ENCODE measurements at regions not wholly inside any gene's neighbourhood (a gene's known extent, or its start where the extent isn't known, plus 50 kb on each side); places are given as distances from the start of the nearest gene placed in this dataset.
"Not testable (repeated sequence)": the region's sequence is repeated elsewhere in the genome, so short reads cannot be mapped to it uniquely, and the experiment has no call there.

- Histone ChIP-seq H3K4me2 (ENCODE audit: low read depth, low read length, poor library complexity, severe bottlenecking) (peak overlapping the region; percentile 25), H3K4me1 (ENCODE audit: low read length) (peaks cover 49% of the 10 kb centered on the region), H3K27ac (ENCODE audit: low read length) (peak overlapping the region; percentile 62), H3K79me2 (ENCODE audit: low read length) (peaks cover 37% of the 10 kb centered on the region)
- not testable (repeated sequence) for H4K20me1 ChIP-seq (ENCODE audit: insufficient read depth, low read depth, low read length); H3K4me3 ChIP-seq (ENCODE audit: low read length); H3K27me3 ChIP-seq (ENCODE audit: low read length); H2AFZ ChIP-seq (ENCODE audit: low read length); H3K36me3 ChIP-seq (ENCODE audit: insufficient read depth, low read length); H3K9me2 ChIP-seq (replicated peaks; ENCODE audit: insufficient read depth, low read length); H3K9ac ChIP-seq (ENCODE audit: low read length); H3K9me3 ChIP-seq (ENCODE audit: low read length)
- peak; percentile 71 for DNase-seq
Observed at GRCh38 chr2:87496036-87497006, 251.6 kb upstream of the PLGLB2 start.

- H3K27me3 ChIP-seq (ENCODE audit: low read length); H3K4me3 ChIP-seq (ENCODE audit: low read length); DNase-seq; H3K9me2 ChIP-seq (replicated peaks; ENCODE audit: insufficient read depth, low read length); H3K9me3 ChIP-seq (ENCODE audit: low read length); H3K36me3 ChIP-seq (ENCODE audit: insufficient read depth, low read length); H4K20me1 ChIP-seq (ENCODE audit: insufficient read depth, low read depth, low read length); H2AFZ ChIP-seq (ENCODE audit: low read length): not testable (repeated sequence)
- H3K79me2 ChIP-seq (ENCODE audit: low read length): peaks cover 35% of the 10 kb centered on the region
- H3K27ac ChIP-seq (ENCODE audit: low read length): peak overlapping the region; percentile 94
- peaks cover 51% of the 10 kb centered on the region for H3K4me1 ChIP-seq (ENCODE audit: low read length)
- H3K4me2 ChIP-seq (ENCODE audit: low read depth, low read length, poor library complexity, severe bottlenecking): peak overlapping the region; percentile 62
- H3K9ac ChIP-seq (ENCODE audit: low read length): peak overlapping the region; percentile 54; the same call in 1 of the 2 replicates
Observed at GRCh38 chr2:87497135-87497534, 250.8 kb upstream of the PLGLB2 start.

- Histone ChIP-seq H3K9ac (ENCODE audit: low read length) (peak overlapping the region; percentile 59), H3K4me1 (ENCODE audit: low read length) (peaks cover 51% of the 10 kb centered on the region), H3K79me2 (ENCODE audit: low read length) (peaks cover 35% of the 10 kb centered on the region), H3K27ac (ENCODE audit: low read length) (peak overlapping the region; percentile 94), H3K4me2 (ENCODE audit: low read depth, low read length, poor library complexity, severe bottlenecking) (peak overlapping the region; percentile 62), H3K4me3 (ENCODE audit: low read length) (peak overlapping the region; percentile 55; the same call in 1 of the 2 replicates)
- H3K36me3 ChIP-seq (ENCODE audit: insufficient read depth, low read length); H3K9me2 ChIP-seq (replicated peaks; ENCODE audit: insufficient read depth, low read length); H2AFZ ChIP-seq (ENCODE audit: low read length); H3K27me3 ChIP-seq (ENCODE audit: low read length); H3K9me3 ChIP-seq (ENCODE audit: low read length); H4K20me1 ChIP-seq (ENCODE audit: insufficient read depth, low read depth, low read length): not testable (repeated sequence)
- peak; percentile 59 for DNase-seq
Observed at GRCh38 chr2:87497700-87498099, 250.2 kb upstream of the PLGLB2 start.

DNA sequence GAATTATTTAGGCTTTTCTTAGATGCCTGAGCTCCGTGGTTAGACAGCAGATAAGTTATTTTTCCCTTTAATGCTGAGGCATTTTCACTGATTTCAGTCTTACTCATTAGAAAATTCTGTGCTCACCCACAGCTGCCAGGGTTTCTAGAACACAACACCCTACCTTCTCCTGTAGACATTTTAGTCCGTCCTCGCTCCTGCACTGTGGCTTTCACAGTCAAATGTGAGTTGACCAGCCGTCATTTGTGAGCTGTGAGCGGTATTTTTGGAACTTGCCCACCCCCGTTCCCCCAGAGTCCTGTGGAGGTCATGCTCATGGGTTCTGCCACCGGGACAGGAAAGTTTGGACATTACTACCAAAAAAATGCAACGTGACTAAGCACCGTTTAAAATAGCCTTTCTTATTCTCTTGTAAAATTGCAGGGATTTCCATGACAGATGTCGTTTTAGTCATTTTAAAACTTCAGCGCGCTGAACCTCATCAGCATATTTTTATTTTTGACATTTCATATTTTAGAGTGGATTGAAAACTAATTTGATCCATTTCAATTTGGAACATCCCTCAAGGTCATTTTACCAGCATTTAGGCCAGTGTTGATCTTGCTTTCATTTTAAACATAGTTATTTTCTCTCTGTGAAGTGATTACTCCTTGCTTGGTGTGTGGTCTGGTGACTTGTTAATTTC is 249.6 kb upstream of the PLGLB2 start:
- not testable (repeated sequence) for H3K9me3 ChIP-seq (ENCODE audit: low read length); H3K9me2 ChIP-seq (replicated peaks; ENCODE audit: insufficient read depth, low read length); H2AFZ ChIP-seq (ENCODE audit: low read length); H3K27me3 ChIP-seq (ENCODE audit: low read length); H4K20me1 ChIP-seq (ENCODE audit: insufficient read depth, low read depth, low read length); H3K36me3 ChIP-seq (ENCODE audit: insufficient read depth, low read length)
- peak overlapping the region; percentile 94 for H3K27ac ChIP-seq (ENCODE audit: low read length)
- H3K4me2 ChIP-seq (ENCODE audit: low read depth, low read length, poor library complexity, severe bottlenecking): peak overlapping the region; percentile 64
- H3K4me3 ChIP-seq (ENCODE audit: low read length): peak overlapping the region; percentile 54
- peak; percentile 48 for DNase-seq
- peaks cover 51% of the 10 kb centered on the region for H3K4me1 ChIP-seq (ENCODE audit: low read length)
- H3K9ac ChIP-seq (ENCODE audit: low read length): peak overlapping the region; percentile 58
- H3K79me2 ChIP-seq (ENCODE audit: low read length): peaks cover 35% of the 10 kb centered on the region

- Histone ChIP-seq H3K4me2 (ENCODE audit: low read depth, low read length, poor library complexity, severe bottlenecking) (peak overlapping the region; percentile 64), H3K27ac (ENCODE audit: low read length) (peak overlapping the region; percentile 94), H3K9ac (ENCODE audit: low read length) (peak overlapping the region; percentile 58), H3K79me2 (ENCODE audit: low read length) (peaks cover 32% of the 10 kb centered on the region), H3K4me1 (ENCODE audit: low read length) (peaks cover 51% of the 10 kb centered on the region), H3K4me3 (ENCODE audit: low read length) (peak overlapping the region; percentile 54)
- H3K36me3 ChIP-seq (ENCODE audit: insufficient read depth, low read length); H3K27me3 ChIP-seq (ENCODE audit: low read length); H3K9me3 ChIP-seq (ENCODE audit: low read length); H2AFZ ChIP-seq (ENCODE audit: low read length); H4K20me1 ChIP-seq (ENCODE audit: insufficient read depth, low read depth, low read length); H3K9me2 ChIP-seq (replicated peaks; ENCODE audit: insufficient read depth, low read length): not testable (repeated sequence)
- DNase-seq: peak; percentile 48
Observed at GRCh38 chr2:87498854-87499238, 249.0 kb upstream of the PLGLB2 start.

- Histone ChIP-seq H3K79me2 (ENCODE audit: low read length) (peaks cover 29% of the 10 kb centered on the region), H3K4me3 (ENCODE audit: low read length) (peak overlapping the region; percentile 53), H3K4me2 (ENCODE audit: low read depth, low read length, poor library complexity, severe bottlenecking) (peak overlapping the region; percentile 72), H3K9ac (ENCODE audit: low read length) (peak overlapping the region; percentile 65), H3K4me1 (ENCODE audit: low read length) (peaks cover 49% of the 10 kb centered on the region), H3K27ac (ENCODE audit: low read length) (peak overlapping the region; percentile 91)
- not testable (repeated sequence) for H3K9me2 ChIP-seq (replicated peaks; ENCODE audit: insufficient read depth, low read length); H2AFZ ChIP-seq (ENCODE audit: low read length); H3K9me3 ChIP-seq (ENCODE audit: low read length); H3K27me3 ChIP-seq (ENCODE audit: low read length); H3K36me3 ChIP-seq (ENCODE audit: insufficient read depth, low read length); H4K20me1 ChIP-seq (ENCODE audit: insufficient read depth, low read depth, low read length)
- DNase-seq: peak; percentile 45
Observed at GRCh38 chr2:87499860-87500259, 248.0 kb upstream of the PLGLB2 start.

GRCh38 chr2:87500421-87500820 is 247.5 kb upstream of the PLGLB2 start:
- not testable (repeated sequence) for H3K27me3 ChIP-seq (ENCODE audit: low read length); H4K20me1 ChIP-seq (ENCODE audit: insufficient read depth, low read depth, low read length); H3K9me2 ChIP-seq (replicated peaks; ENCODE audit: insufficient read depth, low read length); H2AFZ ChIP-seq (ENCODE audit: low read length); H3K36me3 ChIP-seq (ENCODE audit: insufficient read depth, low read length); H3K9me3 ChIP-seq (ENCODE audit: low read length)
- peak overlapping the region; percentile 72 for H3K4me2 ChIP-seq (ENCODE audit: low read depth, low read length, poor library complexity, severe bottlenecking)
- DNase-seq: peak; percentile 43
- H3K4me1 ChIP-seq (ENCODE audit: low read length): peaks cover 44% of the 10 kb centered on the region
- H3K27ac ChIP-seq (ENCODE audit: low read length): peak overlapping the region; percentile 91
- H3K9ac ChIP-seq (ENCODE audit: low read length): peak overlapping the region; percentile 65
- H3K79me2 ChIP-seq (ENCODE audit: low read length): peaks cover 24% of the 10 kb centered on the region
- peak overlapping the region; percentile 53 for H3K4me3 ChIP-seq (ENCODE audit: low read length)

DNA sequence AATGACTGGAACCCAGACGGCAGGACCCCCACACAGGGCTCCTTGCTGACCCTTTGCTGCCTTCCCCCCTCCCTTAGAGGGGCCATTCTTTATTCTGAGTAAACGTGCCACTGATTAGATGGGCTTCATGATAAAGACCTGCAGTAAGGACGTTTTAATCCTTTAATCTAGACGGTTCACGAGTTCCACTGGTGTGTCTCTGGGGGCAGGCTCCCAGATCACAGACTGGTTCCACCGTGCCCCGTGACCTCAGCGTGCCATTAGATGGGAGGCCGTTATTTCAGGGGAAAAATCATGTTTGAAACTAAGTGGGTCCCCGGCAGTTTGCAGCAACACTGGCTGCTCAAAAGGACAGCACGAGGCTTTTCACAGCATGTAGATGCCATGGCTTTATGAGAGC is 246.9 kb upstream of the PLGLB2 start:
- not testable (repeated sequence) for H3K9me3 ChIP-seq (ENCODE audit: low read length); H3K36me3 ChIP-seq (ENCODE audit: insufficient read depth, low read length); H3K9me2 ChIP-seq (replicated peaks; ENCODE audit: insufficient read depth, low read length); H3K27me3 ChIP-seq (ENCODE audit: low read length); H2AFZ ChIP-seq (ENCODE audit: low read length); H4K20me1 ChIP-seq (ENCODE audit: insufficient read depth, low read depth, low read length)
- peak overlapping the region; percentile 91 for H3K27ac ChIP-seq (ENCODE audit: low read length)
- H3K4me3 ChIP-seq (ENCODE audit: low read length): peak overlapping the region; percentile 53; the same call in 1 of the 2 replicates
- DNase-seq: peak; percentile 74
- H3K79me2 ChIP-seq (ENCODE audit: low read length): peaks cover 24% of the 10 kb centered on the region
- H3K4me1 ChIP-seq (ENCODE audit: low read length): peaks cover 41% of the 10 kb centered on the region
- peak overlapping the region; percentile 72 for H3K4me2 ChIP-seq (ENCODE audit: low read depth, low read length, poor library complexity, severe bottlenecking)
- peak overlapping the region; percentile 65 for H3K9ac ChIP-seq (ENCODE audit: low read length)

All from Karpas-422 (cell line).